ENCODE measurements at regions not wholly inside any gene's neighbourhood (a gene's known extent, or its start where the extent isn't known, plus 50 kb on each side); places are given as distances from the start of the nearest gene placed in this dataset.

- no peak overlapping the region for H2AFZ ChIP-seq (ENCODE audit: low read depth, low read length)
- no peak for DNase-seq (ENCODE audit: low read depth, low spot score)
- no peak overlapping the region for H3K4me3 ChIP-seq (replicated peaks in 1 of 3; ENCODE audit: insufficient read depth in 1 of 3, low read depth in 1 of 3, low read length in 3 of 3)
- no peaks in the 10 kb centered on the region for H3K79me2 ChIP-seq (ENCODE audit: control insufficient read depth, insufficient read depth, low read length)
- H3K9me3 ChIP-seq (replicated peaks; ENCODE audit: control insufficient read depth, insufficient read depth, low read length): peaks cover 2% of the 10 kb centered on the region
- no peak overlapping the region for H3K4me2 ChIP-seq (ENCODE audit: insufficient read depth, low read length)
- no peak for TF ChIP-seq POLR2A (IDR thresholded peaks at IDR 0.05; ENCODE audit: low read depth, low read length)
- TF ChIP-seq EZH2 (IDR thresholded peaks at IDR 0.05; ENCODE audit: borderline replicate concordance, low read depth, low read length, severe bottlenecking): no peak
- TF ChIP-seq, protein P1, sequence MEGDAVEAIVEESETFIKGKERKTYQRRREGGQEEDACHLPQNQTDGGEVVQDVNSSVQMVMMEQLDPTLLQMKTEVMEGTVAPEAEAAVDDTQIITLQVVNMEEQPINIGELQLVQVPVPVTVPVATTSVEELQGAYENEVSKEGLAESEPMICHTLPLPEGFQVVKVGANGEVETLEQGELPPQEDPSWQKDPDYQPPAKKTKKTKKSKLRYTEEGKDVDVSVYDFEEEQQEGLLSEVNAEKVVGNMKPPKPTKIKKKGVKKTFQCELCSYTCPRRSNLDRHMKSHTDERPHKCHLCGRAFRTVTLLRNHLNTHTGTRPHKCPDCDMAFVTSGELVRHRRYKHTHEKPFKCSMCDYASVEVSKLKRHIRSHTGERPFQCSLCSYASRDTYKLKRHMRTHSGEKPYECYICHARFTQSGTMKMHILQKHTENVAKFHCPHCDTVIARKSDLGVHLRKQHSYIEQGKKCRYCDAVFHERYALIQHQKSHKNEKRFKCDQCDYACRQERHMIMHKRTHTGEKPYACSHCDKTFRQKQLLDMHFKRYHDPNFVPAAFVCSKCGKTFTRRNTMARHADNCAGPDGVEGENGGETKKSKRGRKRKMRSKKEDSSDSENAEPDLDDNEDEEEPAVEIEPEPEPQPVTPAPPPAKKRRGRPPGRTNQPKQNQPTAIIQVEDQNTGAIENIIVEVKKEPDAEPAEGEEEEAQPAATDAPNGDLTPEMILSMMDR (IDR thresholded peaks at IDR 0.05; ENCODE audit: extremely low read depth in 1 of 2, insufficient read depth in 1 of 2, low read depth in 1 of 2, low read length in 2 of 2): no peak
- no peak for TF ChIP-seq MAX (IDR thresholded peaks at IDR 0.05; ENCODE audit: insufficient read depth, insufficient read length)
- no peak for TF ChIP-seq MYC (IDR thresholded peaks at IDR 0.05; ENCODE audit: low read depth, low read length)
- POLR2A ChIA-PET: no interaction called here
- H3K36me3 ChIP-seq (ENCODE audit: control insufficient read depth in 2 of 2, extremely low read depth in 1 of 2, insufficient read depth in 2 of 2, low read length in 2 of 2): no peaks in the 10 kb centered on the region
- CTCF ChIA-PET: no interaction called here
- FAIRE-seq: no peak
- no peaks in the 10 kb centered on the region for H3K27me3 ChIP-seq (ENCODE audit: control insufficient read depth in 2 of 2, insufficient read depth in 2 of 2, low read length in 2 of 2)
- dilution Hi-C loops (cut with MboI; ENCODE audit: extremely low pct_ligation_motif_present, low sequenced_read_pairs): no loop called here
- no TSS peak for BruUV-seq (replicated peaks)
- no peaks in the 10 kb centered on the region for H3K9me1 ChIP-seq (replicated peaks; ENCODE audit: control insufficient read depth, extremely low read depth, insufficient read depth, low read length)
- intact Hi-C loops (cut with micrococcal nuclease): no loop called here
- H4K20me1 ChIP-seq (replicated peaks; ENCODE audit: control insufficient read depth, extremely low read depth, insufficient read depth, low read length): no peaks in the 10 kb centered on the region
- H3K4me1 ChIP-seq (ENCODE audit: control insufficient read depth, extremely low read depth, insufficient read depth, low read length): no peaks in the 10 kb centered on the region
- H3K27ac ChIP-seq (ENCODE audit: insufficient read depth, low read depth, low read length): no peak overlapping the region
- no peak overlapping the region for H3K9ac ChIP-seq (replicated peaks; ENCODE audit: extremely low read depth, insufficient read depth, low read length)
Measured at GRCh38 chr2:228611171-228611570, 429.7 kb upstream of the SPHKAP start.

DNA sequence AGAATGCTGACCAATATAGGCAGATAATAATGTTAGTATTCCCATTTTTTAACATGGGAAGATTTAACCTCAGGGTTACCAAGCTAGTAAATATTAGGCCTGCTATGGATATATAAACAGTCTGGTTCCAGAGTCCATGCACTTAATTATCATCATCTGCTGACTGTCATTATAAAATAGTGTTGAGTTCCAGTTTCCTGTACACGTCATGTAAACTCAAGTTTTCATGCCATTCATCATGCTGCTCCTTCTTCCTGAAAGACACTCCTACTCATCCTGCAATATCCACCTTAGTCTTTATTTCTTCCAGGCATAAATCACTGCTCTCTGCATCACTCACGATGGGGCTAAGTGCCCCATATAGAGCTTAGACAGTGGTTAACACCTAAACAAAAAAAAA lies 420.8 kb upstream of the SPHKAP start:
- dilution Hi-C loops (cut with MboI; ENCODE audit: extremely low pct_ligation_motif_present, low sequenced_read_pairs) (no loop called here), intact Hi-C loops (cut with micrococcal nuclease) (no loop called here)
- no peaks in the 10 kb centered on the region for H3K9me1 ChIP-seq (replicated peaks; ENCODE audit: control insufficient read depth, extremely low read depth, insufficient read depth, low read length)
- ChIA-PET CTCF (no interaction called here), POLR2A (no interaction called here)
- H3K9ac ChIP-seq (replicated peaks; ENCODE audit: extremely low read depth, insufficient read depth, low read length): no peak overlapping the region
- TF ChIP-seq JUN (IDR thresholded peaks at IDR 0.05; ENCODE audit: borderline replicate concordance, insufficient read depth, insufficient read length, low read depth): no peak
- TF ChIP-seq POLR2AphosphoS5 (IDR thresholded peaks at IDR 0.05; ENCODE audit: insufficient read depth, low read depth, low read length): no peak
- no peak for TF ChIP-seq GATA2 (IDR thresholded peaks at IDR 0.05; ENCODE audit: insufficient read depth, insufficient read length, low read depth, low read length)
- TF ChIP-seq MAX (IDR thresholded peaks at IDR 0.05; ENCODE audit: insufficient read depth, insufficient read length): no peak
- no peak for TF ChIP-seq EZH2 (IDR thresholded peaks at IDR 0.05; ENCODE audit: borderline replicate concordance, low read depth, low read length, severe bottlenecking)
- TF ChIP-seq, protein P1 (IDR thresholded peaks at IDR 0.05; ENCODE audit: extremely low read depth in 1 of 2, insufficient read depth in 1 of 2, low read depth in 1 of 2, low read length in 2 of 2): no peak
- no peak for TF ChIP-seq MYC (IDR thresholded peaks at IDR 0.05; ENCODE audit: low read depth, low read length)
- no peaks in the 10 kb centered on the region for H3K79me2 ChIP-seq (ENCODE audit: control insufficient read depth, insufficient read depth, low read length)
- peaks cover 5% of the 10 kb centered on the region for H3K9me3 ChIP-seq (replicated peaks; ENCODE audit: control insufficient read depth, insufficient read depth, low read length)
- FAIRE-seq: no peak
- H3K27ac ChIP-seq (ENCODE audit: insufficient read depth, low read depth, low read length): no peak overlapping the region
- H3K4me3 ChIP-seq (replicated peaks in 1 of 3; ENCODE audit: insufficient read depth in 1 of 3, low read depth in 1 of 3, low read length in 3 of 3): no peak overlapping the region
- H4K20me1 ChIP-seq (replicated peaks; ENCODE audit: control insufficient read depth, extremely low read depth, insufficient read depth, low read length): no peaks in the 10 kb centered on the region
- no TSS peak for BruUV-seq (replicated peaks)
- H3K4me2 ChIP-seq (ENCODE audit: insufficient read depth, low read length): no peak overlapping the region
- DNase-seq (ENCODE audit: low read depth, low spot score): no peak
- H3K4me1 ChIP-seq (ENCODE audit: control insufficient read depth, extremely low read depth, insufficient read depth, low read length): no peaks in the 10 kb centered on the region
- no peak overlapping the region for H2AFZ ChIP-seq (ENCODE audit: low read depth, low read length)
- no peaks in the 10 kb centered on the region for H3K27me3 ChIP-seq (ENCODE audit: control insufficient read depth in 2 of 2, insufficient read depth in 2 of 2, low read length in 2 of 2)
- H3K36me3 ChIP-seq (ENCODE audit: control insufficient read depth in 2 of 2, extremely low read depth in 1 of 2, insufficient read depth in 2 of 2, low read length in 2 of 2): no peaks in the 10 kb centered on the region

Measured in endothelial cell of umbilical vein (primary cell).